B cell (primary cell): ENCODE measurements at regions not wholly inside any gene's neighbourhood (a gene's known extent, or its start where the extent isn't known, plus 50 kb on each side); places are given as distances from the start of the nearest gene placed in this dataset.

ENCODE experiments used
- ATAC-seq: fragments of 200-7000 bp; cut with Tn5 transposase; one replicate; pipeline ENCODE4 v1.10.0; 2021; ENCODE audit warnings: low read depth, mild to moderate bottlenecking, moderate number of reproducible peaks, moderate library complexity
- CTCF ChIA-PET: fragments of 350-600 bp; sonication (Branson Sonifier 250); formaldehyde crosslinking; loops from one replicate; lab custom pipeline; 2021; ENCODE audit warnings: antibody characterized with exemption, inconsistent platforms; lab: Charles Lee
- POLR2A ChIA-PET: fragments of 350-600 bp; sonication (Branson Sonifier 250); formaldehyde crosslinking; loops from one replicate; lab custom pipeline; 2021; ENCODE audit warnings: antibody characterized with exemption; lab: Charles Lee
- DNase-seq: peaks from one replicate; pipeline ENCODE4 v3.0.0; 2013
- H2AFZ ChIP-seq: 2 replicates; pipeline ENCODE4 v1.6.1; 2012; ENCODE audit warnings: mild to moderate bottlenecking, low read depth, low read length; ENCODE audit not compliant: insufficient read depth, poor library complexity, severe bottlenecking
- H3K27ac ChIP-seq, 2 donors: 1 replicate in 1 of 2; 2 replicates in 1 of 2; pipeline ENCODE4 v1.5.1; 2012 to 2013; ENCODE audit warnings: low read length in 2 of 2, mild to moderate bottlenecking in 2 of 2, moderate library complexity in 1 of 2
- H3K27me3 ChIP-seq, 4 experiments: fragments of 200-600 bp in 1 of 4; sonication (generic) in 1 of 4; replicated peaks in 1 of 4; 1 replicate in 2 of 4; 2 replicates in 2 of 4; pipeline versions ENCODE4 v1.6.1 to v1.7.0; 2013 to 2016; ENCODE audit warnings: low read length in 3 of 4, mild to moderate bottlenecking in 2 of 4, mixed read lengths in 1 of 4, moderate library complexity in 1 of 4; ENCODE audit not compliant: insufficient read depth in 4 of 4, control insufficient read depth in 3 of 4; ENCODE audit errors: control extremely low read depth in 1 of 4
- H3K36me3 ChIP-seq, 2 experiments: replicated peaks in 1 of 2; 1 replicate in 1 of 2; 2 replicates in 1 of 2; pipeline versions ENCODE4 v1.6.1 to v1.7.1; 2013; ENCODE audit warnings: low read length in 1 of 2; ENCODE audit not compliant: insufficient read depth in 2 of 2, control insufficient read depth in 1 of 2; ENCODE audit errors: control extremely low read depth in 1 of 2, extremely low read depth in 1 of 2
- H3K4me1 ChIP-seq, 2 donors: fragments of 200-600 bp in 1 of 2; sonication (generic) in 1 of 2; 1 replicate in 1 of 2; 2 replicates in 1 of 2; pipeline versions ENCODE4 v1.5.1 to v1.6.1; 2013 to 2017; ENCODE audit warnings: low read length in 2 of 2; ENCODE audit not compliant: control insufficient read depth in 2 of 2, insufficient read depth in 2 of 2
- H3K4me2 ChIP-seq: replicated peaks from 2 replicates; pipeline ENCODE3; 2012; ENCODE audit warnings: mild to moderate bottlenecking, low read depth, low read length; ENCODE audit not compliant: poor library complexity, severe bottlenecking
- H3K4me3 ChIP-seq, 5 experiments: fragments of 200-600 bp in 1 of 5; sonication (generic) in 1 of 5; 1 replicate in 3 of 5; 2 replicates in 2 of 5; pipeline versions ENCODE4 v1.5.1 to v1.7.0; 2011 to 2016; ENCODE audit warnings: low read length in 4 of 5, mild to moderate bottlenecking in 4 of 5, low read depth in 2 of 5, control low read depth in 1 of 5, moderate library complexity in 1 of 5; ENCODE audit not compliant: insufficient read depth in 1 of 5; ENCODE audit errors: control extremely low read depth in 1 of 5, extremely low read depth in 1 of 5
- H3K79me2 ChIP-seq: fragments of 200-600 bp; sonication (generic); one replicate; pipeline ENCODE4 v1.6.0; 2016; ENCODE audit warnings: low read length; ENCODE audit not compliant: control insufficient read depth, insufficient read depth
- H3K9ac ChIP-seq: fragments of 200-600 bp; sonication (generic); 2 replicates; pipeline ENCODE4 v1.6.1; 2017; ENCODE audit warnings: mild to moderate bottlenecking, low read length, moderate library complexity
- H3K9me3 ChIP-seq, 3 donors: one replicate each; pipeline versions ENCODE4 v1.6.1 to v1.7.1; 2013; ENCODE audit warnings: low read length in 2 of 3; ENCODE audit not compliant: control insufficient read depth in 2 of 3, insufficient read depth in 1 of 3; ENCODE audit errors: control extremely low read depth in 1 of 3
- H4K20me1 ChIP-seq: 2 replicates; pipeline ENCODE4 v1.6.0; 2012; ENCODE audit warnings: mild to moderate bottlenecking, low read length; ENCODE audit not compliant: insufficient read depth, control insufficient read depth, poor library complexity, severe bottlenecking
- H3K27ac Mint-ChIP-seq: one replicate; pipeline ENCODE4 v1.8.0; 2021; ENCODE audit warnings: mixed read lengths
- H3K27me3 Mint-ChIP-seq: one replicate; pipeline ENCODE4 v1.8.0; 2021; ENCODE audit warnings: mixed read lengths
- H3K4me1 Mint-ChIP-seq: one replicate; pipeline ENCODE4 v1.8.0; 2021; ENCODE audit warnings: mixed read lengths
- H3K4me3 Mint-ChIP-seq: one replicate; pipeline ENCODE4 v1.8.0; 2021; ENCODE audit warnings: mixed read lengths
- H3K9me3 Mint-ChIP-seq: one replicate; pipeline ENCODE4 v1.8.0; 2022; ENCODE audit warnings: mixed read lengths; ENCODE audit not compliant: insufficient read depth
- CTCF ChIP-seq: fragments of 200-600 bp; IDR thresholded peaks from one replicate; pipeline ENCODE4 v1.8.0; 2022; ENCODE audit warnings: antibody characterized with exemption, mild to moderate bottlenecking
- EZH2 ChIP-seq: IDR thresholded peaks from 2 replicates; pipeline ENCODE4 v1.6.1; 2012; ENCODE audit warnings: borderline replicate concordance, low read depth, mild to moderate bottlenecking, moderate library complexity, low read length; ENCODE audit not compliant: insufficient read depth, poor library complexity, severe bottlenecking
- WGBS: methylation state at CpG from one replicate; pipeline ENCODE4 v1.1.5; 2013; ENCODE audit warnings: missing lambda C conversion rate; ENCODE audit not compliant: insufficient coverage; 5-methylcytosine and 5-hydroxymethylcytosine counted together
- intact Hi-C: fragments of 100-400 bp; cut with micrococcal nuclease; formaldehyde crosslinking; loops from one replicate; pipeline ENCODE4 v1.10.0; 2022

- POLR2A ChIA-PET: no interaction called here
- Mint-ChIP-seq H3K4me3 (no peak overlapping the region), H3K4me1 (peaks cover 18% of the 10 kb centered on the region), H3K27ac (no peak overlapping the region), H3K27me3 (peaks cover 57% of the 10 kb centered on the region), H3K9me3 (no peaks in the 10 kb centered on the region)
- no peaks in the 10 kb centered on the region for H3K79me2 ChIP-seq
- no peak for ATAC-seq
- H3K9me3 ChIP-seq: peaks cover 0 to 4% (median 0%) of the 10 kb centered on the region in 3 donors
- H3K27ac ChIP-seq: no peak overlapping the region
- no peak for DNase-seq
- CTCF ChIA-PET: no interaction called here
- intact Hi-C loops: no loop called here
- WGBS: 92% methylated on average over 36 of the region's 37 CpGs
- H3K27me3 ChIP-seq: peaks cover 0 to 38% (median 6%) of the 10 kb centered on the region in 4 experiments
- H3K4me1 ChIP-seq: peaks cover 10 to 13% of the 10 kb centered on the region in 2 donors
- no peak overlapping the region for H3K4me3 ChIP-seq
- no peak overlapping the region for H3K9ac ChIP-seq
- H4K20me1 ChIP-seq: no peaks in the 10 kb centered on the region
- TF ChIP-seq EZH2: no peak
- TF ChIP-seq CTCF: no peak
- no peaks in the 10 kb centered on the region for H3K36me3 ChIP-seq
- H3K4me2 ChIP-seq: no peak overlapping the region
- no peak overlapping the region for H2AFZ ChIP-seq
Observed at GRCh38 chr2:242034996-242035814, 165.7 kb downstream of the RTP5 start.

- intact Hi-C loops: no loop called here
- Mint-ChIP-seq H3K4me3 (no peak overlapping the region), H3K27me3 (peaks cover 48% of the 10 kb centered on the region), H3K27ac (no peak overlapping the region), H3K9me3 (no peaks in the 10 kb centered on the region), H3K4me1 (peaks cover 14% of the 10 kb centered on the region)
- Histone ChIP-seq H3K36me3 (no peaks in the 10 kb centered on the region), H3K79me2 (no peaks in the 10 kb centered on the region), H3K9ac (no peak overlapping the region), H3K27me3 (peaks cover 0 to 37% (median 6%) of the 10 kb centered on the region in 4 experiments), H3K27ac (no peak overlapping the region), H3K4me1 (peaks cover 9 to 12% of the 10 kb centered on the region in 2 donors), H3K4me3 (no peak overlapping the region), H2AFZ (no peak overlapping the region), H3K4me2 (no peak overlapping the region), H4K20me1 (no peaks in the 10 kb centered on the region), H3K9me3 (peaks cover 0 to 4% (median 0%) of the 10 kb centered on the region in 3 donors)
- ATAC-seq (no peak), DNase-seq (no peak)
- WGBS: 82% methylated on average over 16 of the region's 17 CpGs
- ChIA-PET POLR2A (no interaction called here), CTCF (no interaction called here)
- TF ChIP-seq EZH2 (no peak), CTCF (no peak)
Observed at GRCh38 chr2:242035858-242036652, 166.5 kb downstream of the RTP5 start.
